Hepatocyte (in vitro differentiated cells): ENCODE measurements at regions not wholly inside any gene's neighbourhood (a gene's known extent, or its start where the extent isn't known, plus 50 kb on each side); places are given as distances from the start of the nearest gene placed in this dataset.

Experiments
- DNase-seq: peaks from one replicate; pipeline ENCODE4 v3.0.0-alpha.2; 2016; ENCODE audit warnings: low spot score
- H2AFZ ChIP-seq: fragments of 200-600 bp; sonication (generic); 2 replicates; pipeline ENCODE4 v1.6.0; 2016; ENCODE audit warnings: antibody characterized with exemption, mild to moderate bottlenecking
- H3K27ac ChIP-seq: fragments of 200-600 bp; sonication (generic); 2 replicates; pipeline ENCODE4 v1.5.1; 2016; ENCODE audit warnings: mild to moderate bottlenecking
- H3K27me3 ChIP-seq: fragments of 200-600 bp; sonication (generic); 2 replicates; pipeline ENCODE4 v1.6.1; 2016
- H3K36me3 ChIP-seq: fragments of 200-600 bp; sonication (generic); replicated peaks from 2 replicates; pipeline ENCODE4 v1.5.1; 2016; ENCODE audit warnings: low read depth; ENCODE audit not compliant: insufficient read depth
- H3K4me1 ChIP-seq: fragments of 200-600 bp; sonication (generic); 2 replicates; pipeline ENCODE4 v1.5.1; 2016; ENCODE audit warnings: mild to moderate bottlenecking, moderate library complexity; ENCODE audit not compliant: insufficient read depth
- H3K4me2 ChIP-seq: fragments of 200-600 bp; sonication (generic); 2 replicates; pipeline ENCODE4 v1.6.0; 2016
- H3K4me3 ChIP-seq: fragments of 200-600 bp; sonication (generic); 2 replicates; pipeline ENCODE4 v1.5.1; 2016; ENCODE audit warnings: mild to moderate bottlenecking
- H3K79me2 ChIP-seq: fragments of 200-600 bp; sonication (generic); 2 replicates; pipeline ENCODE4 v1.6.0; 2017; ENCODE audit warnings: mild to moderate bottlenecking
- H3K9me2 ChIP-seq: fragments of 200-600 bp; sonication (generic); replicated peaks from 2 replicates; pipeline ENCODE4 v1.6.0; 2017; ENCODE audit warnings: mild to moderate bottlenecking; ENCODE audit not compliant: insufficient read depth
- H3K9me3 ChIP-seq: fragments of 200-600 bp; sonication (generic); 2 replicates; pipeline ENCODE4 v1.5.1; 2016; ENCODE audit warnings: low read depth, mild to moderate bottlenecking
- H4K20me1 ChIP-seq: fragments of 200-600 bp; sonication (generic); 2 replicates; pipeline ENCODE4 v1.6.0; 2016; ENCODE audit warnings: mild to moderate bottlenecking; ENCODE audit not compliant: insufficient read depth, poor library complexity, severe bottlenecking
- EZH2 ChIP-seq: fragments of 200-600 bp; sonication (generic); IDR thresholded peaks from 2 replicates; pipeline ENCODE4 v1.6.1; 2016; ENCODE audit warnings: antibody characterized with exemption, mild to moderate bottlenecking, borderline replicate concordance
- EZH2phosphoT487 ChIP-seq: fragments of 200-600 bp; sonication (generic); IDR thresholded peaks from one replicate; pipeline ENCODE4 v1.6.1; 2018; ENCODE audit warnings: antibody characterized with exemption, mild to moderate bottlenecking, low read depth, moderate library complexity; ENCODE audit not compliant: unreplicated experiment, severe bottlenecking
- WGBS: methylation state at CpG from one replicate; pipeline ENCODE4 v1.1.6; 2016; ENCODE audit warnings: low lambda C conversion rate; ENCODE audit errors: missing lambda C conversion rate; 5-methylcytosine and 5-hydroxymethylcytosine counted together
- TF ChIP-seq, protein P1 (sequence below): fragments of 200-600 bp; sonication (generic); IDR thresholded peaks from 2 replicates; pipeline ENCODE4 v1.5.1; 2016; ENCODE audit warnings: antibody characterized with exemption, mild to moderate bottlenecking; ENCODE audit not compliant: poor library complexity

DNA sequence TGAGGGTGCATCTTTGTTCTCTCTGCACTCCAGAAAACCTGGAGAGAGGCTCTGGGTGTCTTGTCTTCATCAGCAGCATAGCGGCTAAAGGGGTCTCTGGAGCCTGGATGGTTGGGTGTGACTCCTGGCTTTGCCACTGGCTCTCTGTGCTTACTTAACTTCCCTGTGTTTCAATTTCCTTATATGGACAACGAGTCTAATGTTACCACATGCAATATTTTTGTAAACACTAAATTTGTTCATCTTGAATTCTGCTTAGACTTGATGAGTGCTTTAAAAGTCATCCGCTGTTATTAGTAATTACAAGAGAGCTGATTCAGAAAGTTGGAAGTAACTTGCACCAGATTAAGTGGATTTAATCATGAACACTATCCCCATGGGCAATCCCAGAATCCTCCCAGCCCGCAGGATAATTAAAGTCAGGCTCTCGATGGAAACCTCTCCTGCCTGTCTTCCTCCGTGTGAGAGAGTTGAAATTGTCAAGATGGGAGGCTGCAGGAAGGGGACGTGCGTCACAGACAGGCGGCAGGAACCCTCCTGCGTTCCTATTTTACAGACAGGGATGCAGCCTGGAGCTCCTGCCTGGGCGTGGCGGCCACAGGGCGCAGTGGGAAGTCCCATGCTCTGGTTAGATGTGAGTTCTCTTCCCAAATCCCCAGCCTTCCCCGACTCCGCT is 201.2 kb downstream of the TTC8 start:
- Histone ChIP-seq H3K4me1 (no peaks in the 10 kb centered on the region), H3K79me2 (no peaks in the 10 kb centered on the region), H3K4me2 (no peak overlapping the region), H3K4me3 (no peak overlapping the region), H3K27me3 (peaks cover 14% of the 10 kb centered on the region), H3K27ac (no peak overlapping the region), H4K20me1 (no peaks in the 10 kb centered on the region), H3K9me2 (no peaks in the 10 kb centered on the region), H3K36me3 (no peaks in the 10 kb centered on the region), H3K9me3 (no peaks in the 10 kb centered on the region), H2AFZ (no peak overlapping the region)
- TF ChIP-seq, protein P1, sequence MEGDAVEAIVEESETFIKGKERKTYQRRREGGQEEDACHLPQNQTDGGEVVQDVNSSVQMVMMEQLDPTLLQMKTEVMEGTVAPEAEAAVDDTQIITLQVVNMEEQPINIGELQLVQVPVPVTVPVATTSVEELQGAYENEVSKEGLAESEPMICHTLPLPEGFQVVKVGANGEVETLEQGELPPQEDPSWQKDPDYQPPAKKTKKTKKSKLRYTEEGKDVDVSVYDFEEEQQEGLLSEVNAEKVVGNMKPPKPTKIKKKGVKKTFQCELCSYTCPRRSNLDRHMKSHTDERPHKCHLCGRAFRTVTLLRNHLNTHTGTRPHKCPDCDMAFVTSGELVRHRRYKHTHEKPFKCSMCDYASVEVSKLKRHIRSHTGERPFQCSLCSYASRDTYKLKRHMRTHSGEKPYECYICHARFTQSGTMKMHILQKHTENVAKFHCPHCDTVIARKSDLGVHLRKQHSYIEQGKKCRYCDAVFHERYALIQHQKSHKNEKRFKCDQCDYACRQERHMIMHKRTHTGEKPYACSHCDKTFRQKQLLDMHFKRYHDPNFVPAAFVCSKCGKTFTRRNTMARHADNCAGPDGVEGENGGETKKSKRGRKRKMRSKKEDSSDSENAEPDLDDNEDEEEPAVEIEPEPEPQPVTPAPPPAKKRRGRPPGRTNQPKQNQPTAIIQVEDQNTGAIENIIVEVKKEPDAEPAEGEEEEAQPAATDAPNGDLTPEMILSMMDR, result no peak
- 69% methylated on average over 15 of the region's 15 CpGs for WGBS
- no peak for DNase-seq

- Histone ChIP-seq H2AFZ (peak overlapping the region; percentile 97), H3K27me3 (peaks cover 14% of the 10 kb centered on the region)
- WGBS, result 2% methylated on average over 38 of the region's 68 CpGs
These were observed 202.8 kb downstream of the TTC8 start for GRCh38 chr14:89027097-89027740.

DNA sequence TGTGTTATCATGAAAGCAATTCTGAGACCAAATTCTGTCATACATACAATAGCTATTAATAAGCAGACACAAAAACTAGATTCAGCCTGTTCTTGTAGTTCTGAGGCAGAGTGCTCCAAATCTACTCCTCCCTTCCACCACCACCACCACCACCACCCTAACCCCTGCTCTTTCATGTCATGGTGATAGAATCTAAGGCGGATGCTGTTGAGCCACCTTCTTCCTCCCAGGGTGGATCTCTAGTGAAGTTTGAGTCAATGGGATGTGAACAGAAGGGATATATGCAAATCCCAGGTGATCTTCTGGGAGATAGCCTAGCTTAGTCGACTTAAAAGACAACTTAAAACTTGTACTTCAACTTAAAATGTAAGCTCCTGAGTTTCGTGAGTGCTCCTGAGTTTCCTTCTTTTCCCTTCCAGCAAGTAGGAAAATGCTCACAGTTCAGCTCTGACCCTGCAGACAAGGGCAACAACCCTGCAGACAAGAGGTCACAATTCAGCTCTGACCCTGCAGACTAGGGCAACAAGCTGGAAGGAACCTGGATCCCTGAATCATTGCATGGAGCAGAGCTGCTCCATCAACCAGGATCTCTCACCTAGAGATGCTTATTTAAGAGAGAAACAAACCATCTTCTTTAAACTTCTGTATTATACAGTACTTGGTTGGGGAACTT is 204.1 kb downstream of the TTC8 start:
- Histone ChIP-seq H4K20me1 (no peaks in the 10 kb centered on the region), H3K36me3 (no peaks in the 10 kb centered on the region), H3K27me3 (peaks cover 14% of the 10 kb centered on the region), H3K9me2 (no peaks in the 10 kb centered on the region), H2AFZ (no peak overlapping the region), H3K4me3 (no peak overlapping the region), H3K27ac (no peak overlapping the region), H3K9me3 (no peaks in the 10 kb centered on the region), H3K4me1 (no peaks in the 10 kb centered on the region), H3K79me2 (no peaks in the 10 kb centered on the region), H3K4me2 (no peak overlapping the region)
- no peak for TF ChIP-seq EZH2phosphoT487
- TF ChIP-seq, protein P1, result no peak
- TF ChIP-seq EZH2, result no peak
- WGBS, result 92% methylated on average over 3 of the region's 3 CpGs
- DNase-seq, result no peak

More at GRCh38 chr14:89027097-89027740, 202.8 kb downstream of the TTC8 start:
- Histone ChIP-seq H3K36me3 (no peaks in the 10 kb centered on the region), H3K4me3 (peak overlapping the region; percentile 87), H4K20me1 (no peaks in the 10 kb centered on the region), H3K4me2 (peak overlapping the region; percentile 100), H3K27ac (no peak overlapping the region), H3K9me3 (no peaks in the 10 kb centered on the region), H3K9me2 (no peaks in the 10 kb centered on the region), H3K4me1 (no peaks in the 10 kb centered on the region), H3K79me2 (no peaks in the 10 kb centered on the region)
- peak; percentile 82 for DNase-seq
- TF ChIP-seq EZH2phosphoT487, result no peak
- TF ChIP-seq, protein P1, result peak; percentile 88
